GM21723 (cell line): ENCODE measurements at regions not wholly inside any gene's neighbourhood (a gene's known extent, or its start where the extent isn't known, plus 50 kb on each side); places are given as distances from the start of the nearest gene placed in this dataset.

Experiments used
- ATAC-seq: cut with Tn5 transposase; IDR thresholded peaks from one replicate; pipeline ENCODE4 v1.9.1; 2021; ENCODE audit warnings: mild to moderate bottlenecking, moderate library complexity; ENCODE audit not compliant: unreplicated experiment

DNA sequence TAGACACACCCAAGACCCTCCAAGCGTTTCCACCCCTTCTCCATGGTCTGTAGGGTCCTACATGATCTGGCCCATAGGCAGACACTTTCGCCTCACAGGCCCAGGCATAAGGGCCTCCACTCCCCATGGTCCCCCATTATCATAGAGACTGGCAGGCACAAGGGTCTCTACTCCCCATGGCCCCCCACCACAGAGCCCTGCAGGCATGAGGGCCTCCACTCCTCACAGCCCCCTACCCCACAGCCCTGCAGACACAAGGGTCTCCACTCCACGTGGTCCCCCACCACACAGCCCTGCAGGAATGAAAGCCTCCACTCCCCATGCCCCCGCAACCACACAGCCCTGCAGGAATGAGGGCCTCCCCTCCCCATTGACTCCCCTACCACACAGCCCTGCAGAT is 159.7 kb upstream of the AGAP1 start:
- ATAC-seq: no peak

DNA sequence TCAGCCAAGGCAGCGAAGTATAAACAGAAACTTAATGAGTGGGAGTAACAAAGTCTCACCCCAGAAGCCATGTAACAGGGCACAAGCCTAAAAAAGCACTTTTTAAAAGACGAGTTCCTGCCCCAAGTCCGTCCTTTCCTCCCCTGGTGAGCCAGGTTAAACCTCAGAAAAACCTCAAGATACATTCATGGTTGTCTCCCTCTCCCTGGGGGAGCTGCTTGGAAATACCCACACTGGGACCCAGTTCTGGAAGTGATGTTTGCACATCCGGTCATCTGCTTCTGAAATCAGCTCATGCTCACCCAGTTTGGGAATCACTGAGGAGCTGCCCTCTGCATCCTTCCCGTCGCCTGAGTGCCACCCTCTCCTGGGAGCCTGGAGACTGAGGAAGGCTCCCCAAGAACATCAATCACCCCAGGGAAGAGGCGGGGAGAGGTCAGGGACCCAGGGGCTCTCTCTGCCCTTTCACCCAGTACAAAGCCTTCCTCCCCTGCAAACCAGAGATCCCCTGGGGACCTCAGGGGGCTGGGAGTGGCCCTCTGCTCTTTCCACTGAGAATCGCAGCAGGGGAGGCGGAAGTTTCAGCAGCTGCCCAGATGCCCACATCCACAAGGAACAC is 150.6 kb upstream of the AGAP1 start:
- no peak for ATAC-seq

DNA sequence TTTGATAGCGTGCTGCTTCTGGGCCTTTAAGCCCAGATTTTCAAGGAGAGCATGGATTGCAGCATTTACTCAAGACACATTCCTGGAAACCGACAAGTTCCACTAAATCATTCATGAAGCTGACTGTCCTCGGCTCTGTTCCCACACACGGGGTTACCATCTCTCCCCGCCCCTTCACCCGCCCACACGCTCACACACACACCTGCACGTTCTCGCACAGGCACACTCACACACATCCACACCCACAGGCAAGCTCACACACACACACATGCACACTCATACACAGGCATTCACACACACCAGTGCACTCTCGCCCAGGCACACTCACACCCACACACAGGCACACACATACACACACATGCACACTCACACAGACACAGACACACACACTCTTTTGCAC is 150.0 kb upstream of the AGAP1 start:
- no peak for ATAC-seq

DNA sequence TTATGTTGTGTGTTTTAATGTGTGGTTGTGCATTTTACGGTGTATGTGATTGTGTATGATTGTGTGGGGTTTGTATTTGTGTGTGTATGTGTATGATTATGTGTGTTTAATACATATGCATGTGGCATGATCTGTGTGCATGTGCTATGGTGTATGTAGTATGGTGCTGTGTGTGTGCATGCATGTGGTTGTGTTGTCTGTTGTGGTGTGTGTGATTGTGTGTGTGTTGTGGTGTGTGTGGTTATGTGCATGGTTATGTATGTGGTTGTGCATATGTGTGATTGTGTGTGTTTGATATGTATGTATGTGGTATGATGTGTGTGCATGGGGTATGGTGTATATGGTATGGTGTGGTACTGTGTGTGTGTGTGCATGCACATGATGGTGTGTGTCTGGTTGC is 148.1 kb upstream of the AGAP1 start:
- ATAC-seq: no peak

DNA sequence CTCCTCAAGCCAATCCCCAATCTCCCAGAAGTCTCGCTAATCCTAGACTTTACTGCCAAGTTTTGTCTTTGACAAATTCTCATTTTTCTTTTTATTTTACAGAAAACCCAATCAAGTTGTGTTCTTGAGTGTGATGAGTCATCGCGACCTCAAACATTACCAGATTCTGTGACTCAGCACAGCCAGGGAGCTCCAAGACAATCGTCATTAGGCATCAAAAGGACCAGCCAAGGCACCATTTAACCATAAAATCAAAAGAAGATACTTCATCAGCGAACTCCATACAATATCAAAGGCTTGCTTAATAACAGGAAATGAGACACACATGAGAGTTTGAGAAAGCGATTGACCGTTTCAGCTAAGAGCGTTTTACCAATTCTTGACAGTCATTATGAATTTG is 146.2 kb upstream of the AGAP1 start:
- ATAC-seq: no peak

DNA sequence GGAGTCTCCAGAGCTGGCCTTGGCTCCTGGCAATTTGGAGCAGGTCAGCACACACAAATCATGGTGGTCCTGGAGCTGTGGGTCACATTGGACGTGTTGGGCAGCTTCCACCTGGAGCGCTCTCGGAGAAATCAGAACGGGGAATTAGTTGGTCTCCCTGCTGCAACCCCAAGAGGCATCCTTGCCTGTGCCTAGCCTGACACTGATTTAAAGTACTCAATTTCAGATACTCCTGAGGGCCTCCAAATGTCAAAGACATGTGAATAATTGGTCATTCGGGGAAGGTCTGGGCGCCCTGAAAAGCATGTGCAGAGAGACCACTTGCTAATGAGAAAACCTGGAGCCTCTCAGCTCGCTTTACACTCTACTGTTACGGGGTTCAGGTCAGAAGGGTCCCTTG is 145.5 kb upstream of the AGAP1 start:
- ATAC-seq: no peak

DNA sequence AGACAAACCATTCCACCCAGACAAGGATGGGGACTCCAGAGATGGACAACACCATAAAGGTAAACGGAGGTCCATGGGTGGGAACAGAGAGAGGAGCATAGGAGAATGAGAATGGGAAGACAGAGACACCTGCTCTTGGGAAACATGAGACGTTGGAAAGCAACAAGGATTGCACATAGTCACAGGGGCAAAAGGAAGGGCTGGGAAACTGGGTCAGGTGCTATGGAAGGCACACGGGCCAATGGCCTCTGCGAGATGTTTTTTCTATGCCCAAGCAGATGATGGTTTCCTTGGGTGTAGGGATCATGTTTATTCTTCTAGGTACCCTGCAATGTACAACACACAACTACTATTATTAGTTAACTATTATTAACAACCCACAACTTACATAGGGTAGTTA is 143.6 kb upstream of the AGAP1 start:
- ATAC-seq: no peak

DNA sequence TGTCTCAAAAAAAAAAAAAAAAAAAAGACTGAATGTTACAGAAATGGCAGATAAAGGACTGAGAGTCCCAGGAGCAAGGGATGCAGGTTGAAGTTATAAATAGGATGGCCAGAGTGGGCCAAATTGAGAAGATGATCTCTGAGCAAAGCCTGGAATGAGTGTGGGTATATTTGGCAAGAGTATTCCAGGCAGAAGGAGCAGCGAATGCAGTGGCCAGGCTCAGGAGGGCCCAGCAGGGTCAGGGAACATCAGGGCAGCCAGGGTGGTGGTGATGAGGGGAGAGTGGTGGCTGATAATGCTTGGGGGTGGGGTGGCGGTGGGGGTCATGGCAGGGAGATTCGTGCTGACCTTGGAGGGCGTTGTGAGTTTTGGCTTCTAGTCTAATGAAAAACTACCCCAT is 141.3 kb upstream of the AGAP1 start:
- ATAC-seq: no peak

DNA sequence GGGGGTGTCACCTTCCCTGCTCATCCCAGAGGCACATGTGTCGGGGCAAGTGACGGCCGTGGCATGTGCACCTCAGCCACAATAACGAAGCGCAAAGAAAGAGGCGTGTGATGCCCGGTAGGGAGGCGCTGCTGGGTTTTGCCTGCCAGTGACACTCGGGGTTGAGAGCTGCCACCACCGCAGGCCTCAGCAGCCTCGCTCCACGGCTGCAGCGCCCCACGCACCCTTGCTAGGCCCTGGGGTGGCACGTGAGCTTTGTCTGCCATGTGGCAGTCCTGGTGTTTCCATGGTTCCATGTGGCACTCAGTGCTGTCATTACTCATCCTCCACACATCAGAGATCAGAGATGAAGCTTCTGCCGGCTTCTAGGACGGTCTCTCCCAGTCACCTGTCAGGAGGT is 136.0 kb upstream of the AGAP1 start:
- no peak for ATAC-seq

DNA sequence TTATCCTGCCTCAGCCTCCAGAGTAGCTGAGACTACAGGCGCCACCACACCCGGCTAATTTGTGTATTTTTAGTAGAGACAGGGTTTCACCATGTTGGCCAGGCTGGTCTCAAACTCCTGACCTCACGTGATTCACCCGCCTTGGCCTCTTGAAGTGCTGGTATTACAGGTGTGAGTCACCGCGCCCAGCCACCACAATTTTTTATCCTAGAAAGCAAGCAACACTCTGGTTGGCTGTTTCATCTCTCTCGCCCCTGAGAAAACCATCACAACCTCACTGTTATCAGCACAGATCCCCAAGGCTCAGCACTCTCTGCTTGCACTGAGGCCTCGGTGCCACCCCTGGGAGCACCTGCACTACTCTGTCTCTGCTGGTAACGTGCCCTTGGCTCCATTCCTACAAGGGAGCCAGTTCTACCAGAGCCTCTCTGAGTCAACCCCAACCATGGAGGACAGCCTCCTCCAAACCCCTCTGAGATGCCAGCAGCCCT is 134.8 kb upstream of the AGAP1 start:
- ATAC-seq: no peak

DNA sequence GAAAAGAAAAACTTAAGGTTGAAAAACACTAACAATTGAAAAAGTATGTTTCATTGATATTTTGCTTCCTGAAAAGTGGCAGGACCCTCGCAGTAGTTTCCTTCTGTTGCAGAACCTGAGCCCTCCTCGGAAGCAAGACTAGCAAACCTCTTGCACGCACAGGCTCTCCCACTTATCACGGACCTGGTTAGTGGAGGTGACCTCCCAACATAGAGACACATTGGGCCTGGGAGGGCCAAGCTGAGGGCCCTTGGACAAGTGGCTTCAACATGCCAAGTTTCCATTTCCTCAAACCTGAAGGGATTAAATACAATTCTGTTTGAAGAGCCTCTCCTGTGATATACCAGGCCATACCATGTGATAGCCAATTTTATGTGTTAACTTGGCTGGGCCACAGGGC is 133.4 kb upstream of the AGAP1 start:
- no peak for ATAC-seq

DNA sequence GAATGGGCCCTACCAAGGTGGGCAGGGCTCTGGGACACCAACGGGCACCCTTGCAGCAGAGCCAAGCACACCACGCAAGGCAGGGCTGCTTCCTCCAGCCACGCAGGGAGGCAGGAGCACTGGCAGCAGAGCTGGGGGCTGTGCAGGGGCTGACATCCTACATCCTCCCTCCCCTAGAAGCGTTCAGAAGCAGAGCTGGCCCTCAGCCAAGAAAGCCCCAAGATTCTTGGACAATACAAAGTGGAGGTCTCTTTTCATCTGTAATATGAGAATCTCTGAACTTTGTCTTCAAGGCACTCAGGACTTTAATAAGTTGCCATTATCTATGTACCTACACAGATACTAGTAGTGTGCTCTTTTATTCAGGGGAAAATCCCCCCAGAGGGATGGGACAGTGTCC is 128.1 kb upstream of the AGAP1 start:
- no peak for ATAC-seq

DNA sequence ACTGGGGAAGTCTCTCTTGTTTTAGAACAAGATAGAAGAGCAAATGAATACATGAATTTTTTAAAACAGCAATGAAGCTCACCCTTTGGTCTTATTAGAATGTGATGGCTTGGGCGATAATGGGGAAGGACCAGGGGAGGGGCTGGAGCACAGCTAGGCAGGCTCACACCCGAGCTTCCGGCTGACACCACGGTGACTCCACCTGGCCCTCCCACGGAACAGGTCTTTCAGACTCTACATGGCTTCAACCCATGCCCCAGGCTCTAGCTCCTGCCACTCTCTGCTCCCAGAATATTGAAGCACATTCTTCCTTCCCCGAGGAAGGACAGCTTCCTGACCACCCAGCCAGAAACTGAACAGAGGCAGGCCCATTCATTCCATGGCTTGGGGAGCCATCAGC is 127.5 kb upstream of the AGAP1 start:
- no peak for ATAC-seq

DNA sequence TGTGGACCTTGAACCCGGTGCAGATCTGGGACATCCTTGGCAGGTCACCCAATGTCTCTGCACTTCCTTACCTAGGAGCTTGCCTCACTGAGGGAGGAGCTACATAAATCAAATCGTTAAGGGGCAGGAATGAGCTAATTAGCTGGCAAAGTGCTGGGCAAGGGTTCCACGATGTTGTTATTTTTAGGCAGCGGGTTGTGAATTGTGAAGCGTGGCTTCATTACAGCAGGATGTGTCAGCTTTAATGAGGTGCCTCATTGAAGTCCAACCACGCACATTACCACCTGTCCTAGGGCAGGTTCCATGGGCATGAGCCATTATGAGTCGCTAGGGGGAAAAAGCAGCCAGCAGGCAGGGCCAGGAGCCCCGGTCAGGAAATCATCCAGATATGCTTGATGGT is 127.0 kb upstream of the AGAP1 start:
- no peak for ATAC-seq

DNA sequence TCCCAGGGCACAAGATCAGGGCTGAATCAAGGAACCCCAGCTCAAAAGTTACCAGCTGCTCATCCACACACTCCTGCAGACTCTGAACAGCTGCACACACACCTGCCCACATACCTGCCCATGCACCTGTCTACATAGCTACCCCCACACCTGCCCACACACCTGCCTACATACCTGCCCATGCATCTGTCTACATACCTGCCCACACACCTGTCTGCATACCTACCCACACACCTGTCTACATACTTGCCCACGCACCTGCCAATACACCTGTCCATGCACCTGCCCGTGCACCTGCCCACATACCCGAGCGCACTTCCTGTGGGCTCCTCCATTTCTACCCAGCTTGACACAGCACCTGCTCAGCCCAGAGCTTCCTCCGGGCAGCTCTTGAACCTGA is 122.8 kb upstream of the AGAP1 start:
- ATAC-seq: no peak

DNA sequence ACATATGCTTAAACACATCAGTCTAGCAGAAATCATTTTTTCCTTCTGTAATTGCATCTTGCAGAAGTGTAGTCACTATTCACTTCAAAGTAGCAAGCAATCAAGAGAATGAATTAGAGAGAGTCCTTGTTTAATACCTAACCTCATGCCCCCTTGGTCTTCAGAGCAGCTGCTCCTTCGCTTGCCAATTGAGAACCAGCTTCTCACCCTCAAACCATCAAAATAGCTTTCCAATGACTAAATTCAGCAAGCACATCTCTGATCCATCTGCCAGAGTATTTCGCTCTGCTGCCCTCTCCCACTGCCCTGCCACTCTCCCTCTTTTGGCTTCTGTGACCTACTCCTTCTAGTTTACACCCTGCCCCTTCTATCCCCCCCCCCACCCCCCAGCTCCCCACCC is 120.7 kb upstream of the AGAP1 start:
- no peak for ATAC-seq

DNA sequence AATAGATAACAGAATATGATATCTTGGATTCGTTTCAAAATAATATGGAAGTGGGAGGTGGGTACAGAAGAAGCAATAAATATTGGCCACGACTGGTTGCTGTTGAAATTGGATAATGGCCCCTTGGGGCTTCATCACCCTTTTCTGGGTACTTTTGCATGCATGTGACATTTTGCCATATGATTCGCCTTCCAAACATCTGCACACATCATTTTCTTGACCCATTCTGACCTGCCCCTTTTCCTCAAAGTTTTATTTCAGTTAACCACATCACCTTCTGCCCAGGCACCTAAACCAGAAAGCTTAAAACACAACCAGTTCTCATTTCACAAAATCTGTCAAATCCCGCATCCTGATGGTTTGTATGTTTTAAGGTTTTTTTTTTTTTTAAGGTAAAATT is 116.7 kb upstream of the AGAP1 start:
- ATAC-seq: no peak

DNA sequence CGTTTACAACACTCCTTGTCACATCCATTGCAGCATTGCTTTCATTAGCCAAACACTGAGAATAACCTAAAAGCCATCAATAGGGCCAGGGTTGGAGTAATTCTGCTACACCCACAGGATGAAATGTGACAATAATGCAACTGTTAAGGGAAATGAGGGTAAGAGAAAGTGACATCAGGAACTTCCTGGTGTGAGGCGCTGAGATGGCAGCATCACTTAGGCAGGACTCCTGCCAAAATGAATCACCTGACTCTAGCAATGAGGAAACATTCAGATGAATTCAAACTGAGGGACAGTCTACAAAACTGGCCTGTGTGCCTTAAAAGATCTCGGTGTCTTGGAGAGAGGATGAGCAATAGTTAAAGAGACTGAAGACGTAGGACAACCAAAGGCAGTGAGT is 115.6 kb upstream of the AGAP1 start:
- no peak for ATAC-seq

DNA sequence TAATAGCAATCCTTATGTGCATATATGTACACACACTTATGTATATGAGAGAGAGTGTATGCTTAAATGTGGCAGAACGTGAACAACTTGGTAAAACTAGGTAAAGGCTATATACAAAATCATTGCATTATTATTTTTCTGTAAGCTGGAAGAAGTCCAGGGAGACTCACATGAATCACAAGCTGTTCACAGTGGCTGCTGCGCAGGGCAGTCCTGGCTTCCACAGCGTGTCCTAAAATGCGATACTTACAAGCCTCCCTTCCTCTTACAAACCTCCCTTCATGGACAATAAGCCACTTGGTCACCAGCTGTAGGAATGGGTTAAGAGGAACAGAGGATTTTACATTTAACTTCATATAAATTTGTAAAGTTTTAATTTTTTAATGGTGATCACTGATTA is 114.9 kb upstream of the AGAP1 start:
- ATAC-seq: no peak

DNA sequence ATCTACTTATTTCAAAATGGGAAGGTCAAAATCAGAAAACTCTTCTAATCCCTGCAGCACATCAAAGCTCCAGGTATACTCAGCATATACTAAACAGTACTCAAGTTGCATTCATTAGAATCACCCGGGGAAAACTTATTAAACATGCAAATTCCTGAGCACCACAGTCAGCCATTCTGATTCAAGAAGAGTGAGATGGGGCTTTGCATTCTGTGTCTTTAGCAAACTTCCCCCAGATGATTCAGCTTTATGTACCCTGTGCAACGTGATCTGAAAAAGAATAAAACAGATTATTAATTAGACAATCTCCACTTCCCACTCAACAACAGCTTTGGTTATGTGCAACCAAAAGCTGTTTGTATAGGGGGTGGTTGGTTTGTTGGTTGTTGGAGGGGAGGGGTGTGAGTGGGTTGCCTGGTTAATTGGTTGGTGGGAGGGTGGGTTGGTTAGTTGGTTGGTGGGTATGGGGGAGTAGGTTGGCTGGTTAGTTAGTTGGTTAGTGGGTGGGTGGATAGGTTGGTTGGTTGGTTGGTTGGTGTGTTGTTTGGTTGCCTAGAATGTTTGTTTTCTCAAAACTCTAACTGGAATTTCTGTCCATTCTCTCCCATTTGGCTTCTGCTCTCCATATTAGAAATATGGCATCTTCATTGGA is 112.5 kb upstream of the AGAP1 start:
- ATAC-seq: no peak

DNA sequence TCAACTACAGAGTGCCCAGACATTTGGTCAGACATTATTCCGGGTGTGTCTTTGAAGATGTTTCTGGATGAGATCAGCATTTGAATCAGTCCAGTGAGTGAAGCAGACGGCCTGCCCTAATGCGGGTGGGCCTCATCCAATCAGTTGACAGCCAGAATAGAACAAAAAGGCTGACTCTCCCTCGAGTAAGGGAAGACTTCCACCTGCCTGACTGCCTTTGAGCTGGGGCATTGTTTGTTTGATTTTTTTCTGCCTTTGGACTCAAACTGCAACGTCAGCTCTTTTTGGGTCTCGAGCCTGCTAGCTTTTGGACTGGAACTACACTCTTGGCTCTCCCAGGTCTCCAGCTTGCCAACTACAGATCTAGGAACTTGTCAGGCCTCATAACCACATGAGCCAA is 111.7 kb upstream of the AGAP1 start:
- no peak for ATAC-seq

DNA sequence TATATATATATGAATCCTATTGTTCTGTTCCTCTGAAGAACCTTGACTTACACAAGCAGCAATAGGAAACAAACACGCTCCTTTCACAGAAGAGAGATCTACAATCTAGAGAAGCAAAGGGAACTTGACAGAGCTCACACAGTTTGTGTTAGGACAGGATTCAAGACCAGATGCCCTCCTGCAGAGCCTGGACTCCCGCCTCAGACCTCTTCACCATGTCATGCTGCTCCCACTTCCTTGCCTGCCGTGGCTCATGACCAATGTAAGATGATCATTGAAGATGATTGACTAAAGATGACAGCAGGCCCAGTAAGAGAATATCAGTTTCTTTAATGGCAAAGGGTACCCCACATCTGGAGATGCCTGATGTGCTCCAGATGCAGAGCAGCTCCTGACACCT is 111.2 kb upstream of the AGAP1 start:
- ATAC-seq: no peak

DNA sequence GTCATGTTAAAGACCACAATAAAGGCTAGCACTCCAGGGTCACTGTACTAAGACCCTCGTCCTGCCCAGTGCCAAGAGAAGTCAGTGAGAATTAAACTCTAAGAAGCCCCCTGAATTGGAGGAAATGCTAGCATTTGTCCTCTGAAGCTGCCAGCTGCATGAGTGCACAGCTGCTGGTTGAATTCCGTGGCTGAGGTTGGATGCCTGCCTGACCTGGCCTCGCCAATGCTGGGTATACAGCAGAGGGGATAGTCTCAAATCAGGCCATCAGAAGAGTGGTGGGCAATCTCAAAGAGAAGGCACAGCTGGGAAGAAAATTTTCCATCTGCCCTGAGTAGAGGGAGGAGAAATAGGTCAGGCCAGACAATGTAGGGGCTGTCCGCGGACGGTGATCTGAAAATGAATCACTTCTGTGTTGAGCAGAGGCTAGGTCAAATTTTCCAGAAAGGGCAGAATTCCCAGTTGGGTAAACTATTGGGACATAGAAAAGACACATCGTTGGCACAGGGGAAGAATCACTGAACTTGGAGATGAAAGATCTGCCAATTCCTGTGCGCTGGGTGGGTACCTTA is 110.5 kb upstream of the AGAP1 start:
- ATAC-seq: no peak
